HepG2 (cell line): ENCODE measurements at regions not wholly inside any gene's neighbourhood (a gene's known extent, or its start where the extent isn't known, plus 50 kb on each side); places are given as distances from the start of the nearest gene placed in this dataset.
"Not testable (repeated sequence)": the region's sequence is repeated elsewhere in the genome, so short reads cannot be mapped to it uniquely, and the experiment has no call there.

ENCODE experiments used
- ATAC-seq: fragments of 200-7000 bp; cut with Tn5 transposase; 3 replicates; pipeline ENCODE4 v1.9.1; 2020; ENCODE audit warnings: mild to moderate bottlenecking, moderate library complexity
- BruUV-seq: library from RNA; stranded (reverse); fragments of 400-500 nt; replicated peaks from 2 replicates; lab custom pipeline; 2021; lab: Mats Ljungman, UMichigan
- CTCF ChIA-PET: fragments of 300-600 bp; formaldehyde crosslinking; extraction: SDS; loops from one replicate; lab custom pipeline; 2021; ENCODE audit warnings: low total read pairs, inconsistent platforms, low intra/inter-chr PET ratio; lab: Yijun Ruan, JAX
- POLR2A ChIA-PET: fragments of 350-600 bp; sonication (Branson Sonifier 250); formaldehyde crosslinking; loops from one replicate; lab custom pipeline; 2020; ENCODE audit warnings: antibody characterized with exemption, inconsistent platforms; lab: Yijun Ruan, JAX
- DNase-seq: peaks from one replicate; pipeline ENCODE4 v3.0.0-alpha.2; 2015; ENCODE audit warnings: low spot score
- FAIRE-seq: peaks from 3 replicates; lab custom pipeline; 2011; peaks lifted over from hg19 to GRCh38; lab: Jason Lieb, UNC
- H2AFZ ChIP-seq: one replicate; pipeline ENCODE4 v1.6.1; 2011; ENCODE audit warnings: low read length, inconsistent platforms
- H3K27ac ChIP-seq: fragments of 300-600 bp; 3 replicates; pipeline ENCODE4 v1.8.0; 2011; ENCODE audit warnings: mixed run types, mild to moderate bottlenecking, mixed read lengths, low read length, inconsistent platforms; ENCODE audit not compliant: insufficient read depth; ENCODE audit errors: extremely low read length
- H3K27me3 ChIP-seq, 2 experiments: fragments of 200-600 bp in 1 of 2; 2 replicates in 1 of 2; 3 replicates in 1 of 2; pipeline versions ENCODE4 v1.6.0 to v1.8.0; 2011; ENCODE audit warnings: low read length in 2 of 2, mild to moderate bottlenecking in 2 of 2, moderate library complexity in 2 of 2, inconsistent platforms in 1 of 2; ENCODE audit not compliant: insufficient read depth in 2 of 2, control insufficient read depth in 1 of 2
- H3K36me3 ChIP-seq, 2 experiments: fragments of 200-600 bp in 1 of 2; replicated peaks in 1 of 2; 2 replicates in 1 of 2; 3 replicates in 1 of 2; pipeline versions ENCODE4 v1.5.1 to v1.8.0; 2011; ENCODE audit warnings: low read length in 2 of 2, inconsistent platforms in 1 of 2; ENCODE audit not compliant: insufficient read depth in 2 of 2, control insufficient read depth in 1 of 2
- H3K4me1 ChIP-seq: 2 replicates; pipeline ENCODE4 v1.5.1; 2012; ENCODE audit warnings: low read length, inconsistent platforms; ENCODE audit not compliant: insufficient read depth
- H3K4me2 ChIP-seq: 2 replicates; pipeline ENCODE4 v1.6.0; 2011; ENCODE audit warnings: low read depth, low read length, inconsistent platforms
- H3K4me3 ChIP-seq, 3 experiments: fragments of 200-600 bp in 1 of 3; sonication (generic), shearing (Covaris generic) in 1 of 3; replicated peaks in 1 of 3; 2 replicates each; pipeline ENCODE4 v1.5.1; 2011 to 2016; ENCODE audit warnings: low read length in 3 of 3, inconsistent platforms in 2 of 3, low read depth in 2 of 3, mild to moderate bottlenecking in 2 of 3, control low read depth in 1 of 3, mixed read lengths in 1 of 3; ENCODE audit not compliant: insufficient read depth in 1 of 3
- H3K79me2 ChIP-seq: one replicate; pipeline ENCODE4 v1.6.1; 2011; ENCODE audit warnings: low read length, inconsistent platforms; ENCODE audit not compliant: insufficient read depth
- H3K9ac ChIP-seq: 2 replicates; pipeline ENCODE4 v1.6.0; 2011; ENCODE audit warnings: mild to moderate bottlenecking, low read depth, low read length, inconsistent platforms; ENCODE audit not compliant: insufficient read depth
- H3K9me3 ChIP-seq: 2 replicates; pipeline ENCODE4 v1.5.1; 2012; ENCODE audit warnings: mild to moderate bottlenecking, low read length
- H4K20me1 ChIP-seq: 2 replicates; pipeline ENCODE4 v1.6.0; 2011; ENCODE audit warnings: inconsistent platforms, mild to moderate bottlenecking, low read length, moderate library complexity; ENCODE audit not compliant: insufficient read depth
- CEBPB ChIP-seq: IDR thresholded peaks from 2 replicates; pipeline ENCODE4 v1.6.1; 2011; ENCODE audit warnings: low read depth, low read length, improper control_type of control experiment, borderline replicate concordance
- ZFX ChIP-seq: sonication (generic); formaldehyde crosslinking; IDR thresholded peaks from 2 replicates; pipeline ENCODE4 v1.4.0; 2020; ENCODE audit warnings: mild to moderate bottlenecking, low read depth, missing genetic modification reagents, moderate library complexity
- ZNF574 ChIP-seq: sonication (generic); formaldehyde crosslinking; IDR thresholded peaks from 2 replicates; pipeline ENCODE4 v1.4.0; 2020; ENCODE audit warnings: missing genetic modification reagents
- WGBS: methylation state at CpG from one replicate; pipeline ENCODE4 v1.1.6; 2017; ENCODE audit warnings: low lambda C conversion rate; 5-methylcytosine and 5-hydroxymethylcytosine counted together
- in situ Hi-C: cut with HindIII; loops from 2 replicates; pipeline ENCODE4 v1.10.0; 2017; ENCODE audit warnings: low pct_unique_long_range_greater_than_20kb; ENCODE audit not compliant: extremely low pct_ligation_motif_present
- intact Hi-C: fragments of 100-400 bp; cut with micrococcal nuclease; formaldehyde crosslinking; loops from one replicate; pipeline ENCODE4 v1.10.0; 2022; ENCODE audit not compliant: unreplicated experiment

GRCh38 chr1:189220750-189221149 is 1256.9 kb downstream of the BRINP3 start (continued):
- TF ChIP-seq ZNF574 (CRISPR knock-in tag), result no peak

GRCh38 chr1:189225794-189226145 is 1251.9 kb downstream of the BRINP3 start:
- H3K79me2 ChIP-seq, H3K27me3 ChIP-seq, H3K27ac ChIP-seq, H2AFZ ChIP-seq, POLR2A ChIA-PET, CTCF ChIA-PET, H3K4me2 ChIP-seq, in situ Hi-C loops, BruUV-seq, H4K20me1 ChIP-seq, H3K9ac ChIP-seq, H3K4me1 ChIP-seq, H3K4me3 ChIP-seq, FAIRE-seq, H3K36me3 ChIP-seq, intact Hi-C loops, ATAC-seq, DNase-seq, H3K9me3 ChIP-seq: not testable (repeated sequence)
- WGBS, result no CpG with 5 or more reads among the region's 28 CpGs

GRCh38 chr1:189226779-189227178 is 1250.9 kb downstream of the BRINP3 start:
- TF ChIP-seq ZFX (CRISPR knock-in tag) (no peak), CEBPB (peak; percentile 25; the same call in 1 of the 2 replicates)
- H2AFZ ChIP-seq, result no peak overlapping the region
- no peak overlapping the region for H3K4me3 ChIP-seq
- FAIRE-seq (no peak), ATAC-seq (no peak), DNase-seq (no peak)
- in situ Hi-C loops (no loop called here), intact Hi-C loops (no loop called here)
- H3K36me3 ChIP-seq, result no peaks in the 10 kb centered on the region
- WGBS, result 18% methylated on average over 1 of the region's 1 CpG
- ChIA-PET CTCF (no interaction called here), POLR2A (no interaction called here)
- no peak overlapping the region for H3K9ac ChIP-seq
- H3K4me2 ChIP-seq, result no peak overlapping the region
- H3K27ac ChIP-seq, result no peak overlapping the region
- H3K9me3 ChIP-seq, result no peaks in the 10 kb centered on the region
- H3K4me1 ChIP-seq, result no peaks in the 10 kb centered on the region
- BruUV-seq, result no TSS peak
- no peaks in the 10 kb centered on the region for H3K27me3 ChIP-seq
- no peaks in the 10 kb centered on the region for H4K20me1 ChIP-seq
- H3K79me2 ChIP-seq, result no peaks in the 10 kb centered on the region
